DOHH2 (cell line): ENCODE measurements at regions not wholly inside any gene's neighbourhood (a gene's known extent, or its start where the extent isn't known, plus 50 kb on each side); places are given as distances from the start of the nearest gene placed in this dataset.

Experiments used
- CTCF ChIP-seq: fragments of 200-600 bp; sonication (generic); IDR thresholded peaks from one replicate; pipeline ENCODE4 v1.5.1; 2014; ENCODE audit warnings: antibody characterized with exemption, mild to moderate bottlenecking, low read depth, low read length; ENCODE audit not compliant: poor library complexity, severe bottlenecking
- EZH2phosphoT487 ChIP-seq: fragments of 200-600 bp; sonication (generic); IDR thresholded peaks from 2 replicates; pipeline ENCODE4 v1.6.1; 2017; ENCODE audit warnings: borderline replicate concordance, mild to moderate bottlenecking, antibody characterized with exemption, low read length, moderate library complexity, mixed read lengths

- no peak for TF ChIP-seq CTCF
- no peak for TF ChIP-seq EZH2phosphoT487
These were observed 74.2 kb upstream of the NRN1 start for GRCh38 chr6:6080975-6081374.
